ENCODE measurements at regions not wholly inside any gene's neighbourhood (a gene's known extent, or its start where the extent isn't known, plus 50 kb on each side); places are given as distances from the start of the nearest gene placed in this dataset.

DNA sequence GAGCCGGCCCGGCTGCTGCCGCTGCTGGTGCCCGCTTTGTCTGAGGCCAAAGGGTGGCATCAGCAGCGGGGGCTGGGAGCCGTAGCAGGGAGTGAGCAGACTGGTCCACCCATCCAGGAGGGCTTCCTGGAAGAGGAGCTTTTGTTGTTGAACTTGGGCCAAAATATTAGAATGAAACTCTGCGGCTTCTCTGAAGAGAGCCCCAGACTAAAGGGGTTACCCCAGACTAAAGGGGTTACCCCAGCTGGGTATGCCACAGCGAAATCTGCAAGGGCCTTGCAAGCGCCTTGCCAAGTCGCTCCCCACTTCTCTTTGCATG is 154.7 kb upstream of the ZMIZ1 start:
- no peaks in the 10 kb centered on the region for H3K9me3 Mint-ChIP-seq
- no peaks in the 10 kb centered on the region for H3K36me3 Mint-ChIP-seq
- H3K4me3 Mint-ChIP-seq, result no peak overlapping the region
- no peak for DNase-seq
- no peak for ATAC-seq
- no peak overlapping the region for H3K27ac Mint-ChIP-seq
- POLR2A ChIA-PET, result no interaction called here
- H3K27me3 Mint-ChIP-seq, result no peaks in the 10 kb centered on the region
- H3K4me1 Mint-ChIP-seq, result peaks cover 0 to 2% (median 0%) of the 10 kb centered on the region in 4 donors

DNA sequence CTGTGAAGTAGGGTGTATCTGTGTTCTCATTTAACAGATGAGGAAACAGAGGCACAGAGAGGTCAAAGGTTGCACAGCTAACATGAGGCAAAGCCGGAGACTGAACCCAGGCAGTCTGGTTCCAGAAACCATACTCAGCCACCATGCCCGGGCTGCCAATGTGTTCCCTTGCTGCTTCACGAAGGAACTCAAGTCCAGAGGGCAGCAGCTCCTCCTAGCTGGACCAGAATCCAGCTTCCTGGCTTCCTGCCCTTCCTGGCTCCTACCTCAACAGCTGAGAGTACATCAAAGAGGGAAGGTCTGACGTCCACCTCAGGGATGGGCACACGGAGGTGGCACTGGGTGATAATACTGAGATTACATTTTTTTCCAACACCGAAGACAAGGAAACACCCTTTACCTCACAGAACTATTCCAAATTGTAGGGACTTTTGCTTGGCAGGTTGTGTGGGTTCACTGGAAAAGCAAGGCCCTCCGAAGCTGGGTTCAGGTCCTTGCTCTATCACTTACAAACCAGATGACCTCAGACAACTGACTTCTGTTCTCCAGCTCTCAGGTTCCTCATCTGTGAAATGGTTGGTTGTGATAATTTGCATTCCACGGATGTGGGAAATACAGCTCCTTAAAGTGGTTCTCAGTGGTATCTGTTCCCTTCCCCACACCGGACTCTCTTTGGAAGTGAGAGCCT is 154.1 kb upstream of the ZMIZ1 start:
- Mint-ChIP-seq H3K9me3 (no peaks in the 10 kb centered on the region), H3K27ac (no peak overlapping the region), H3K4me1 (peaks cover 0 to 2% (median 0%) of the 10 kb centered on the region in 4 donors), H3K36me3 (no peaks in the 10 kb centered on the region), H3K4me3 (no peak overlapping the region), H3K27me3 (no peaks in the 10 kb centered on the region)
- POLR2A ChIA-PET, result no interaction called here
- ATAC-seq (no peak), DNase-seq (no peak)

DNA sequence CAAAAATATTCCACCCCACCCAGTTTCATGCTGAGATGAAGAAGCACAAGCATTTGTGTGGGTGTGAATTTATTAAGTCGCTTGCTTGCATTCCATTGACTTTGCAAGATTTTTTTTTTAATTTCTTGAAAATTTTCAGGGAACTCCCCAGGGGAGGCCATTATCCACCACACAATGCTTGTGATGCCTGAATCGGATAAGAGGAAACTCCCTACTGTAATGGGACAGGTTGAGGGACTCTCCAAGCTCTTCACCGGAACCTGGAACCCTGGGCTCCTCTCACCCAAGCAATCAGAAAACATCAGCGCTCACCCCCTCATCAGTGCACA is 153.6 kb upstream of the ZMIZ1 start:
- Mint-ChIP-seq H3K4me1 (peaks cover 0 to 3% (median 0%) of the 10 kb centered on the region in 4 donors), H3K4me3 (no peak overlapping the region), H3K36me3 (no peaks in the 10 kb centered on the region), H3K9me3 (no peaks in the 10 kb centered on the region), H3K27ac (no peak overlapping the region), H3K27me3 (peaks cover 0 to 4% (median 0%) of the 10 kb centered on the region in 5 donors)
- no peak for DNase-seq
- POLR2A ChIA-PET, result no interaction called here
- no peak for ATAC-seq

DNA sequence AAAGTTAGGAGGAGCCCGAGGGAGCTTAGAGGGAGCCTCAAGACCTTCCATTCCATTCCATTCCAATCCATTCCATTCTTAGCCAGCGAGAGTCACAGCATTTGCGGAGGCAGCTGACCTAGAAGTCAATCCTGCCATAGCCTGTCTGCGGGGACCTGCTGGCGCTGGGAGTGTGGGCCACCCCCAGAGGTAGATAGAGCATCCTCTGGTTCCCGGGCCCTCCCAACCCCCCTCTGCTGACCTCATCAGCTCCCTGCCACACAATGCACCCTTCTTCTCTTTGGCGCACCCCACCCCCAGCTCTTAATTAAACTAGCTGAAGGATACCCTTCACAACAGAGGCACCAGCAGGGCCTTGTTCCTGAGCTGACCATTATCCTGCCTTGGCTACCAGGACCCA is 152.5 kb upstream of the ZMIZ1 start:
- no peaks in the 10 kb centered on the region for H3K36me3 Mint-ChIP-seq
- no peak for ATAC-seq
- H3K27me3 Mint-ChIP-seq, result peaks cover 0 to 9% (median 0%) of the 10 kb centered on the region in 5 donors
- no peak overlapping the region for H3K4me3 Mint-ChIP-seq
- no peak overlapping the region for H3K27ac Mint-ChIP-seq
- no peak for DNase-seq
- no peaks in the 10 kb centered on the region for H3K9me3 Mint-ChIP-seq
- POLR2A ChIA-PET, result no interaction called here
- H3K4me1 Mint-ChIP-seq, result peaks cover 0 to 3% (median 0%) of the 10 kb centered on the region in 4 donors

DNA sequence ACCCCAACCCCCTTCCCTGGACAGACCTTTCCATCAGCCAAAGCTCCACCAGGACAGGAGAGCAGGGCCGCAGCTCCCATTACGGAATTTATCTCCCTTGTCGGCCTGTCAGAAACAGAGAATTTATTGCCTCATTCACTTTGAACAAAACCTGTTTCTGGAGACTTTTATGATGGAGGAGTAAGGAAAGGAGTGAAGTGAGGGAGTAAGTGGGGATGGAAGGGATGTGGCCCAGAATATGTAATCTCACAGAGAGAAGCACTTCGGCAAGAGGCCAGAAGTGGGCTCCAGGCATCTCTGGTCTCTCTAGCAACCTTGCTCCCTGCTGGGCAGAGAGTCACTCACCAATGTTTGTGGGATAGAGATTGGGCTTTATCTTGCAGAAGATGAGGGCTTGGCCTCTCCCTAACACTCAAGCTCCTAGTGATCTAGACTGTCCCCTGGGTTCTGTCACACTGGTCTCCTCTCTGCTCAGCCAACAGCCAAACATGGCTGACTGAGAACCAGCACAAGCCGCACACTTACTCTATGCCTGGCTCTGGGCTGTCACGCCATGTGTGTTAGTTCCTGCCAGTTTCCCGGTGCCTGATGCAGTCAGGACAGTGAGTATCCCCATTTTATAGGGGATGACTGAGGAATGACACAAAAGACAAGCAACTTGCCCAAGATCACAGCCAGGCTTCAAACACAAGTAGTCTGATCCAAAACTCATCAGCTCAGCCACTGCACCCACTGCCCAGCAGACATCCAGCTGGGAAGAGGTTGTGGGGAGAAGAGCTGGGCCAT is 149.4 kb upstream of the ZMIZ1 start:
- ATAC-seq (no peak), DNase-seq (no peak)
- Mint-ChIP-seq H3K4me1 (peaks cover 0 to 1% (median 0%) of the 10 kb centered on the region in 4 donors), H3K4me3 (no peak overlapping the region), H3K27ac (no peak overlapping the region), H3K9me3 (no peaks in the 10 kb centered on the region), H3K27me3 (peaks cover 0 to 9% (median 0%) of the 10 kb centered on the region in 5 donors), H3K36me3 (no peaks in the 10 kb centered on the region)
- POLR2A ChIA-PET, result no interaction called here

DNA sequence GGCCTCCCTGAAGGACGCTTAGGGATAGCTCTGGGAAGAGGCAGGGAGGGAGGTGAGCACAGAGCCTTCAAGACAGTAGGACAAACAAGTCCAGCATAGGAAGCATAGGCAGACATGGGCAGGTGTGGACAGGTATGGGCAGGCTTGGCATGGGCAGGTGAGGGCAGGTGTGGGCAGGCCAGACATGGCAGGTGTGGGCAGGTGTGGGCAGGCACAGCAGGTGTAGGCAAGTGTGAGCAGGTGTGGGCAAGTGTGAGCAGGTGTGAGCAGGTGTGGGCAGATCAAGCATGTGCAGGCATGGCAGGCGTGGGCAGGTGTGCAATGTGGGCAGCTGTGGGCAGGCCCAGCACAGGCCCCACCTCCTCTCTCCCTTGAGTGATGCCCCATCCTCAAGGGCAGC is 148.8 kb upstream of the ZMIZ1 start:
- no peak overlapping the region for H3K4me3 Mint-ChIP-seq
- POLR2A ChIA-PET, result no interaction called here
- ATAC-seq (no peak), DNase-seq (no peak)
- H3K36me3 Mint-ChIP-seq, result no peaks in the 10 kb centered on the region
- H3K9me3 Mint-ChIP-seq, result no peaks in the 10 kb centered on the region
- H3K27me3 Mint-ChIP-seq, result peaks cover 0 to 9% (median 0%) of the 10 kb centered on the region in 5 donors
- H3K4me1 Mint-ChIP-seq, result peaks cover 0 to 1% (median 0%) of the 10 kb centered on the region in 4 donors
- H3K27ac Mint-ChIP-seq, result no peak overlapping the region

DNA sequence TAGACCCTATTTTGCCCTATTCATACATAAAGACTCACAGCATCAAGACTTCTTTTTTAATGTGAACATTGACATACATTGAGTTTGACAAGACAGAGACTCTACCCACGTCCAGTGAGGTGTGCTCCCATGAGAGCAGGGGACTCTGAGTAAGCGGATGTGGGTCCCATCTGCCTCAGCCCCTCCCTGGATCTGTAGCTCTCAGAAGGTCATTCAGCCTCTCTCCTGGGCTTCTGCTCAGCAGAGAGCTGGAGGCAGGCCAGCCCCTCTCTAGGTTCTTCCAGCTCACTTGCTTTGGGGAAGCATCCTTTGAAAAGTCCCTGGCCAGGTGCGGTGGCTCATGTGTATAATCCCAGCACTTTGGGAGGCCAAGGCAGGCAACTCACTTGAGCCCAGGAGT is 146.9 kb upstream of the ZMIZ1 start:
- DNase-seq, result no peak
- Mint-ChIP-seq H3K4me1 (peaks cover 0 to 1% (median 0%) of the 10 kb centered on the region in 4 donors), H3K27ac (peak overlapping the region in 1 of 10 donors; percentile 25), H3K4me3 (no peak overlapping the region), H3K9me3 (no peaks in the 10 kb centered on the region), H3K27me3 (peaks cover 0 to 9% (median 0%) of the 10 kb centered on the region in 5 donors), H3K36me3 (no peaks in the 10 kb centered on the region)
- POLR2A ChIA-PET, result no interaction called here
- ATAC-seq, result no peak

DNA sequence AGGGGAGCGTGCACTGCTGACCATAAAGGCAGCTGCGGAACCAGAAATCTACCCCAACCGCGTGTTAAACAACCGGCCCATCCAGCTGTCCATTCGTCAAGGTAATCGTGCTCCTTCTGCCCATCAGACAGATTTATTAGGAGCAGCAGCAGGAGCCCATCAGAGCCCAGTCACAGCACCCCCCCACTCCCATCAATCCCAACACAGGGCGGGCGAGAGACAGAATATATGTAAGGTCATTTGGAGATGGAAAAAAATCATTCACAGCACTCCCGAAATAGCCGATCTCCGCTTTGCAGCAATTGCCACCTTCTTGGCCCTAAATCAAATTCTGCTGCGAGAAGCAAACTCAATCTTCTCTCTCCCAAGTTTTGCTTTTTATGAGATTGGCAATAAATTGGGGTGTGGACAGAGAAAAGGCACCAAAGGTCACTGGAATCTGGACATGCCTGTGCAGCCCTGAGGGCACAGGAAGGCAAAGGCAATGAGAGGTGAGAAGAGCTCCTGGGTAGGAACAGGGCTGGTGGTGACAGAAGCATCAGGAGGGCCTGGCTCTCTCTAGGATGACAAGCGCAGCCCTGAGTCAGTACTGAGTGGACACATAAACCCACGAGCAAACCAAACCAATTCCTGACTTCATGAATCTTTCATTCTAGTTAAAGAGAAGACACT is 145.0 kb upstream of the ZMIZ1 start:
- Mint-ChIP-seq H3K9me3 (no peaks in the 10 kb centered on the region), H3K4me1 (peaks cover 0 to 1% (median 0%) of the 10 kb centered on the region in 4 donors), H3K36me3 (no peaks in the 10 kb centered on the region), H3K4me3 (no peak overlapping the region), H3K27me3 (peaks cover 0 to 9% (median 0%) of the 10 kb centered on the region in 5 donors), H3K27ac (peak overlapping the region in 1 of 10 donors; percentile 28)
- DNase-seq, result no peak
- POLR2A ChIA-PET, result no interaction called here
- ATAC-seq, result no peak

DNA sequence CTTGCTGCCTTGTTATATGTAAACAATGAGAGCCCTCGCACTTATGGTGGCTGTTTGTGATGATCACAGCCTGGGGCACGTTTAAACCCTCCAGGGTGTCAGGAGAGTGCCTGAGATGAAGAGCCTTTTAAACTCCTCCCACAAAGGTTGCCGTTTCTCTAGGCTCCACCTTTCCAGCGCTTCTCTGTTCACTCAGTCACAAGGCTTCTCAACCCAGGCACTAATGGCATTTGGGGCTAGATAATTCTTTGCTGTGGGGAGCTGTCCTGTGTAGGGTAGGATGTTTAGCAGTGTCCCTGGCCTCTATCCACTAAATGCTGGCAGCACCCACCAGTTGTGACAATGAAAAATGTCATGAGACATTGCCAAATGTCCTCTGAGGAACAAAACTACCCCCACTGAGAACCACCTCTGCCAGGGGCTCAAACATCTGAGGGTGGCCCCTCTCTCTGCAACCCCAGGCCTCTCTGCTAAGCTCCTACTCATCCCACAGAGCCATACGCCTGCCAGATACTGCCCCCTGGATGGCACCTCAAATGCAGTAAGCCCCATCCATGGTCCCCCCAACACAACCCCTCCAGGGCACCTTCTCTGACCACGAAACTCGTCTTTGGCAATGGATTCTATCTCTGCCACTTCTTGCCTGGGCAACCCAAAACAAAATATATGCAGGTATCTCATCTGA is 144.3 kb upstream of the ZMIZ1 start:
- ATAC-seq, result no peak
- POLR2A ChIA-PET, result no interaction called here
- Mint-ChIP-seq H3K27me3 (peaks cover 0 to 9% (median 0%) of the 10 kb centered on the region in 5 donors), H3K36me3 (no peaks in the 10 kb centered on the region), H3K4me1 (peaks cover 0 to 1% (median 0%) of the 10 kb centered on the region in 4 donors), H3K9me3 (no peaks in the 10 kb centered on the region), H3K27ac (peak overlapping the region in 1 of 10 donors; percentile 28), H3K4me3 (no peak overlapping the region)
- DNase-seq, result no peak

DNA sequence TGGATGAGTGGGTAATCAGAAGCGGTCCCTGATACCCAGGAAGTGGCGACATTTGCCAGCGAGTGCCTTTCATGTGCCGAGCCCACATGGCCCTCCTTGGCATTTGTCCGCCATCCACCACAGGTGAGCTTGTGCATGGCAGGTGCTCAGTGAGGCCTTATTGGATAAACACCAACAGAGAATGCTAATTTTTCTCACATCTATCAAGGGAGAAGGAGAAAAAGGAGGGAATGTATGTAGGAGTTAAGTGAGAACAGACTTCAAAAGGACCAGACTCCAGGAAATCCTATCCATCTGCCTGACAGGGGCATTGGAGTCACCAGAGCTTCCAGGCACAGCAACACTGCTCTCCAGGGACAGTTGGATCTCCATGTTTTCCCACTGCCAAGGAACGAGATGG is 143.5 kb upstream of the ZMIZ1 start:
- no peaks in the 10 kb centered on the region for H3K4me1 Mint-ChIP-seq
- DNase-seq (no peak), ATAC-seq (no peak)
- no peak overlapping the region for H3K4me3 Mint-ChIP-seq
- no peak overlapping the region for H3K27ac Mint-ChIP-seq
- H3K9me3 Mint-ChIP-seq, result no peaks in the 10 kb centered on the region
- H3K36me3 Mint-ChIP-seq, result no peaks in the 10 kb centered on the region
- POLR2A ChIA-PET, result no interaction called here
- H3K27me3 Mint-ChIP-seq, result peaks cover 0 to 3% (median 0%) of the 10 kb centered on the region in 5 donors

DNA sequence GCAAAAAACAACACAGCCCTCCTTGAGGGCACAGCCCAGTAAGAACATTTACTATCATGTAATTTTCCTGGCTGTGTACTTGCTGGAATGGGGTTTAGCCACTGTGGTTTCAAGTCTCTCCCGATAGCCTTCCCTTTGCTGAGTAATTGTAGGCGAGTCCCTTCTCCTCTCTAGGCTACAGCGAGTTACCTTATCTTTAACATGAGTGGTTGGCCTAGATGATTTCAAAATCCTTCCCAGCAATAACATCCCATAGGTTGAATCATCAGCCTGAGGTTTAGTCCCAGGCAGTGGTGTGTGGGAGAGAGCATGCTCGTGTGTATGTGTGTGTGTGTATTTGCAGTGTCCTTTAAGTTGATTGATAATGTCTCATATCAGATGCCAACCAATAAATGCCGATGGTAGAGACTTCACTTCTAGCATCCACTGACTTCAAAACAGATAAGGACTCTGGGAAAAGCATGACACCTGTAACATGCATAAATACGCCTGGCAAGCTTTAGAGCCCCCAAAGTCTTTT is 142.9 kb upstream of the ZMIZ1 start:
- POLR2A ChIA-PET, result no interaction called here

DNA sequence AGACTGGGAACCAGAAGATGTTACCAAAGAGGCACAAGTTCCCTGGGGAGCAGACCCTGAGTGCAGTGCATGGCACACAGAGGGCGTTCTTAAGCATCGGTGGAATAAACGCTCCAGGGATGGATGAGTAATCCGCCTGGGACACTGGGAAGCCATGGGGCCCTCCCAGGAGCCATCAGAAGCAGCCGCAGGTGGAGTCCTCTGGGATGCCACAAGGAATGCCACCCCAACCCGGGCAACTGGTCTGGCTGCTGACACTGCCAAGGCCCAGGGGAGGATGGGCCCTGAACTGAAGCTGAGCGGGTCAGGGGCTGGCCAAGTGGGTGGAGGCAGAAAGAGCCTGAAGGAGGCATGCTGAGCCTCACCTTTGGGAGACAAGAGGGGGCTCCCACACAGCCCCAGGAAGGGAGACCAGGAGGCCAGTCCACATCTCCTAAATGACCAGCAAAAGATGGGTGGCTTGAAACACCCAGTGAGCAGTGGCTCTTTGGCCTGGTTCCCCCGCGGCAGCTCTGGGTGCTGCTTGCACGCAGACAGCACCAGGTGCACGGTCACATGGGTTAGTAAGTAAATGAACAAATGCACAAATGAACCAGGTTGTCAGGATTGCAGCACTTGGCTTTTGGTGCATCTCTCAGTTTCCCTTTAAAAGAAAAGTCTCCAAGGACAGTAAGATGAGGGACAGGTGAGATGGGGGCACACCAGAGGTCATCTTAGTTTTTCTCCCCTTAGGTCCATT is 141.3 kb upstream of the ZMIZ1 start:
- Mint-ChIP-seq H3K4me1 (peaks cover 0 to 5% (median under 1%) of the 10 kb centered on the region in 4 donors), H3K27me3 (peaks cover 0 to 2% (median 0%) of the 10 kb centered on the region in 5 donors), H3K9me3 (no peaks in the 10 kb centered on the region), H3K27ac (no peak overlapping the region), H3K4me3 (no peak overlapping the region), H3K36me3 (no peaks in the 10 kb centered on the region)
- ATAC-seq, result no peak
- DNase-seq, result no peak
- POLR2A ChIA-PET, result no interaction called here

More for the DNA sequence above, 142.9 kb upstream of the ZMIZ1 start:
- DNase-seq (no peak), ATAC-seq (no peak)
- Mint-ChIP-seq H3K27ac (peak overlapping the region in 1 of 10 donors; percentile 73), H3K27me3 (peaks cover 0 to 2% (median 0%) of the 10 kb centered on the region in 5 donors), H3K9me3 (no peaks in the 10 kb centered on the region), H3K36me3 (no peaks in the 10 kb centered on the region), H3K4me3 (no peak overlapping the region), H3K4me1 (peaks cover 0 to 4% (median under 1%) of the 10 kb centered on the region in 4 donors)
